ENCODE measurements at regions not wholly inside any gene's neighbourhood (a gene's known extent, or its start where the extent isn't known, plus 50 kb on each side); places are given as distances from the start of the nearest gene placed in this dataset.
"Not testable (repeated sequence)": the region's sequence is repeated elsewhere in the genome, so short reads cannot be mapped to it uniquely, and the experiment has no call there.

- no peak for DNase-seq
These were observed 192.8 kb upstream of the CDH11 start for GRCh38 chr16:65314627-65315008.

- DNase-seq, result no peak
These were observed 192.2 kb upstream of the CDH11 start for GRCh38 chr16:65313936-65314626.

DNA sequence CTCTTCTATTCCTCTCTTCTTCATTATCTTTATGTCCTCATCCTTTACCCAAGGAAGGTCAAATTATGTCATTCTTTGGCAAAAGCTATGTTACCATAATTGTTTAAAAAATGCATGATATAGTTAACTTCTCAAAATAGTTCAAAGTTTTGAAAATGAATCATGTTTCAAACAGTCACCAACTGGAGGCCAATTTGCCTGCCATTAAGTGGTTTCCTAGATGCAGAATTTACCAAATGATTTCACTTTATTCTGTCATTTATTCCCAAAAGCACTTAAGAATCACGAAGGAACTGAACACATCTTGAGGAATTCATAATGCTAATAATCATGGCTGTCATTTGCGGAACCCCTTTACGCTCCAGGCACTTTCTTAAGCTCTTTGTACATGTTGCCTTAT, 190.9 kb upstream of the CDH11 start:
- no peak for DNase-seq

GRCh38 chr16:65312071-65312470, 190.2 kb upstream of the CDH11 start:
- no peak for DNase-seq

DNA sequence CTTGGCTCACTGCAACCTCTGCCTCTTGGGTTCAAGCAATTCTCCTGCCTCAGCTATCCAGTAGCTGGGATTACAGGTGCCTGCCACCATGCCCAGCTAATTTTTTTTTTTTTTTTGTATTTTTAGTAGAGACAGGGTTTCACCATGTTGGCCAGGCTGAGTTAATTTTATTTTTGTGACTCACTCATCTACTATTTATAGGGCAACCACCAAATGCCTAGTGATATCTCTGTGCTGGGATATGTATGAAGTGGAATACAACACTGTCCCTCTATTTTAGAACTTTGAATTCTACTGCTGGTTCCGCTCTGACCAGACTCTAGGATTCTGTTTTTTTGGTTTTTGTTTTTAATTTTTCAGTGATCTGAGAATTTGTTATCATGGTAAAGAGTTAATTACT, 188.6 kb upstream of the CDH11 start:
- not testable (repeated sequence) for DNase-seq

- no peak for DNase-seq
These were observed 187.5 kb upstream of the CDH11 start for GRCh38 chr16:65309354-65309753.

DNA sequence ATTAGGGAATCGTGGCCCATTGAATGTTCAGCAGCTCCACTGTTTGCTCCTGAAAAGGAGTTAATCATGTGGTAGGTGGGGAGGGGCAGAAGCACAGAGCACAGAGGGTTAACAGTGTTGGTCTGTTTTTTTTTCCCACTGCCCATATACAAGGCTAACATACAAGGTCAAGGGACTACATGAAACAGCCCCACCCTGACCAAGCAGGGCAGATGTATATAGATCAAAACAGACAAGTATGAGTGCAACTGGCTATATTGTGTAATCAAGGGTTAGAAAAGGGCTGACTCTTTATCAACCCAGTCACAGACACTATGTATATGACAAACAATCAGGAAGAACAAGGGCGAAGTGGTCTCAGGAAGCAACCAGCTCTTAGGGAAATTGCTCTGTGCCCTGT, 186.6 kb upstream of the CDH11 start:
- DNase-seq, result no peak

- no peak for DNase-seq
These were observed 185.4 kb upstream of the CDH11 start for GRCh38 chr16:65307286-65307685.

DNA sequence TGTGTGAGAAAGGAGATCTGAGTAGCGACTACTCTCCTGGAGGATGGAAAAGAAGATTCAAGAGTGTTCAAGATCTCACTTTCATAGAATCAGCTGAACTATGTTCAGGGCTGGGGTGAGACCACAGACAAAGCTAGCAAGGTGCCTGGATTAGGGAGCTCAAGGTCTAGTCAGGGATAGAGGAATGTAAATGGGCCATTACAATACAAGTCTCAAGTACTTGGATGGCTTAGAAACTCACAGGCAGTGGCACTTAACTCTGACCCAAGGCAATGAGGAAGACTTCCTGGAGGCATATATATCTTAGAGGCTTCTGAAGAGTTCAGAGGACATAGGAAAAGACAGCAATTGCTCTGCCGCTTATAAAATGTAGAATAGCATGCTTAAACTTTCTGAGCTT, 184.9 kb upstream of the CDH11 start:
- no peak for DNase-seq

DNA sequence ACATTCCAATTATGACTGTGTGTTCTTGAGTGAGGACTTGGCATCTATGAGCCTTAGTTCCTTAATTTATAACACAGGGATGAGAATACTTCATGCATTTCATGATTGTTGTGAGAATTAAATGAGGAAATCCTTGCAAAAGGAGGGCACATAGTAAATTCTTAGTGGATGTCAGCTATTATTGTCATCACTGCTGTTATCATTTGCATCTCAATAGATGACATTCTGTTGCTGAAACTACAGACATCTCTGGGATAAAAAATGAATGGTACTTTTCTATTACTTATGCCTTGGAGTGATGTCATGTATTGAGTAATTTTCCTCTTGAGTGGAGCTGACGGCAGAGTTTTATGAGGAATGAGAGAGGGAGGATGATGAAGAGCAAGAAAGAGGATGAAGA, 184.4 kb upstream of the CDH11 start:
- no peak for DNase-seq

DNA sequence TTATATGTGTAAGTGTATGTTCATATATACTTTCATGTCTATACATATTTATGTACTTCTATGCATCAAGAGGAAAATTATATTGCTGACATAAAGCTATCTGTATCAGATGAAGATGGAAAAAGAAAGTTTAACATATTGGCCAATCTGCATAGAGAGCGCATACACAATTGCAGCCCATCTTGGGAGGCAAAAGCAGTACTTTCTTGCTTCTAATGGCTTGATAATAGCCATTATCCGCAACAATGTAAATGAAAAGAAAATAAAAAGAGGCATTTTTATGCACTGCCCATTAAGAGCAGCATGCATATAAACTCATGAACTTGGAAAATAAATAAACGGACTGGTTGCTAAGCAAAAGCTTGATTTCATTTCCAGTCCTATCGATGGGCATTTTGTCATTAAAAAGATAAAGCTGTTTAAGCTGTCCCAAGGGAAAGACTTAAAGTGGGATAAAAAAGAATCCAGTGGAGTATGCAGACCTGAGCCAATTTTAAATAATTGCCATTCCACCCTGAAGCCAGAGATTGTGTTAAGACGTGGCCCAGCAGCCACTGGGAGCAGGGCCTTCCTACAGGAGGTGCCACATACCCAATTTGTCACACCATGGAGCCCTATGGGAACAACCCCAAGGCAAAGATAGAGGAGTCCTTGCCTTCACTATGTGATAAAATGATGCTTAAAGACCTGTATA, 183.6 kb upstream of the CDH11 start:
- DNase-seq, result no peak

GRCh38 chr16:65301029-65301428, 179.2 kb upstream of the CDH11 start:
- DNase-seq, result no peak

GRCh38 chr16:65297453-65297852, 175.6 kb upstream of the CDH11 start:
- DNase-seq, result no peak

DNA sequence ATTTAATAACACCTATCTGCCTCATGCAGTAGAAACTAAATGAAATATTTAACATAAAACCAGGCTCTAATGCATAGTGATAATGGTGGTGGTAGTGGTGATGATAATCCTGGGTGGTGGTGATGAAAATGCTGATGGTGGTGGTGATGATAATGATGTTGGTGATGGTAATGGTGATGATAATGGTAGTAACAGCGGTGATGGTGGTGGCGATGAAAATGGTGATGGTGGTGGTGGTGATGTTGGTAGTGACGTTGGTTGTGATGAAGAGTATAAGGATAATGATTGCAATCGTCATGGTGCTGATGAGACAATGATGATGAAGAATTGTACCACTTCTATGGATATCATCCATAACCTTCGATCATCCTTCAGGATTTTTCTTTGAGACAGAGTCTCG, 173.7 kb upstream of the CDH11 start:
- no peak for DNase-seq

- no peak for DNase-seq
These were observed 172.8 kb upstream of the CDH11 start for GRCh38 chr16:65294708-65295107.

GRCh38 chr16:65294165-65294564, 172.3 kb upstream of the CDH11 start:
- no peak for DNase-seq

GRCh38 chr16:65289022-65289421, 167.2 kb upstream of the CDH11 start:
- no peak for DNase-seq

DNA sequence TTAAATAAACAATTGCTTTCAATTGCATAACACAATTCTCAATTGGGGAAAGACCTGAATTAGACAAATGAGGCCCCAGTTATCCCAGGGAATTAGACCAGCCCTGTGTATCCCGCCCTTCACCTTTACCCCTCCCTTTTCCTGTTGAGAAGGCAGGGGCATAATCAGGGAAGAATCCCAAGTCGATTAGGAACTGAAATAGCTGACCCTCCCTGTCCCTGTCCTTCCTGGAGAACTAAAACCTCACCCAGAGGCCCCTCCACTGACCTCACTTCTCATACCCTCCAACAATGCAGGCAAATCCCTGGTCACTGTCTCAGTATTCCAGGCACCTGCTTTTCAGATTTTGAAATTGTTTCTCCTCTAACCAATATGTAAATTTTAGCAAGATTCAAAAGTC, 165.4 kb upstream of the CDH11 start:
- no peak for DNase-seq

- DNase-seq, result no peak
These were observed 163.5 kb upstream of the CDH11 start for GRCh38 chr16:65285128-65286048.

DNA sequence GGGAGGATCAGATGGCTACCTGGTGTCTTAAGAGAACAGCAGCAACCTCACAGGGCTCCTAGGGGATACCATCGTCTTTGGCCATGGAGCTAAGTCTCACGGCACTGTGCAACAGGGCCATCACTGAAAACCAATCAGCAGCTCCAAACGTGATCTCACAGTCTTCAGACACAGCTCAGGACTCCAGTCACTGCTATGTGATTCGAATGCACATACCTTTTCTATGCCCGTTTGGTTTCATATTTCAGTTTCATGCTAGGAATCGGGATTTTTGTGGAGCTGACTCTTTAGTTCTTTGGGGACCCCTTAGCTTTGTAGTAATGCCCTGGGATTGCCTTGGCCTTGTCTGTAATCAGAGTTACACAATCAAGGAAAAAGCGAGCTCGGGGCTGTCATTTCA, 162.8 kb upstream of the CDH11 start:
- DNase-seq, result no peak

- DNase-seq, result no peak
These were observed 161.4 kb upstream of the CDH11 start for GRCh38 chr16:65283181-65283651.

- no peak for DNase-seq
These were observed 159.7 kb upstream of the CDH11 start for GRCh38 chr16:65281586-65281985.

GRCh38 chr16:65280845-65281512, 159.1 kb upstream of the CDH11 start:
- DNase-seq, result no peak
